Psoas muscle (tissue), 7 donors: ENCODE measurements at regions not wholly inside any gene's neighbourhood (a gene's known extent, or its start where the extent isn't known, plus 50 kb on each side); places are given as distances from the start of the nearest gene placed in this dataset.

ENCODE experiments used
- ATAC-seq, 4 donors: fragments of 200-7000 bp; cut with Tn5 transposase; one replicate each; pipeline ENCODE4 v1.9.1; 2020; ENCODE audit warnings: moderate library complexity in 3 of 4, mild to moderate bottlenecking in 2 of 4
- DNase-seq, 2 donors: peaks; one replicate each; pipeline ENCODE4 v3.0.0-alpha.2; 2020
- H3K27ac ChIP-seq: fragments of 200-600 bp; one replicate; pipeline ENCODE4 v1.8.0; 2022
- H3K27me3 ChIP-seq, 3 donors: fragments of 200-600 bp in 1 of 3; one replicate each; pipeline versions ENCODE4 v1.6.1 to v1.8.0; 2013 to 2022; ENCODE audit warnings: low read length in 2 of 3, mild to moderate bottlenecking in 2 of 3, moderate library complexity in 1 of 3; ENCODE audit not compliant: insufficient read depth in 3 of 3
- H3K36me3 ChIP-seq, 2 donors: fragments of 200-600 bp in 1 of 2; one replicate each; pipeline versions ENCODE4 v1.6.1 to v1.8.0; 2013 to 2022; ENCODE audit warnings: low read depth in 1 of 2, mild to moderate bottlenecking in 1 of 2, moderate library complexity in 1 of 2; ENCODE audit not compliant: insufficient read depth in 1 of 2
- H3K4me1 ChIP-seq: fragments of 200-600 bp; one replicate; pipeline ENCODE4 v1.8.0; 2022
- H3K4me3 ChIP-seq: fragments of 200-600 bp; one replicate; pipeline ENCODE4 v1.8.0; 2022; ENCODE audit warnings: mild to moderate bottlenecking
- H3K9me3 ChIP-seq: fragments of 200-600 bp; one replicate; pipeline ENCODE4 v1.8.0; 2022
- CTCF ChIP-seq: fragments of 200-600 bp; IDR thresholded peaks from one replicate; pipeline ENCODE4 v1.8.0; 2022; ENCODE audit warnings: antibody characterized with exemption
- WGBS, 3 donors: extraction: QIAGEN DNeasy Blood & Tissue Kit; methylation state at CpG; one replicate each; pipeline versions ENCODE4 v1.1.6 to v1.1.7; 2013; 5-methylcytosine and 5-hydroxymethylcytosine counted together
- intact Hi-C, 2 donors: fragments of 100-400 bp; cut with DNase I; formaldehyde crosslinking; loops; one replicate each; pipeline versions ENCODE4 v1.11.0 to v1.14.2; 2022
- donor health status: healthy with polysubstance abuse.
- donor health status: DM: no; HTN: no; CAD: no; lungs with moderate emphysema.
- donor health status: Bipolar disorder and iron deficiency.
- donor health status: healthy.
- donor health status: DM: yes; HTN: yes; CAD: no.
- donor health status: DM: no; HTN: no; CAD: no.
- donor health status: DM: yes; HTN: yes; CAD: no.

GRCh38 chr2:200039724-200040650 is 84.6 kb downstream of the MAIP1 start:
- Histone ChIP-seq H3K27ac (no peak overlapping the region), H3K4me1 (no peaks in the 10 kb centered on the region), H3K4me3 (no peak overlapping the region), H3K9me3 (peaks cover 4% of the 10 kb centered on the region), H3K27me3 (no peaks in the 10 kb centered on the region), H3K36me3 (no peaks in the 10 kb centered on the region)
- DNase-seq (no peak), ATAC-seq (no peak)
- WGBS, 3 donors, result 44 to 50% (median 50%) methylated on average over 7 of the region's 7 CpGs
- intact Hi-C loops, result no loop called here
- no peak for TF ChIP-seq CTCF

GRCh38 chr2:200040831-200041230 is 85.4 kb downstream of the MAIP1 start:
- H3K27me3 ChIP-seq, result no peaks in the 10 kb centered on the region
- no peak overlapping the region for H3K4me3 ChIP-seq
- 69 to 87% (median 84%) methylated on average over 2 of the region's 2 CpGs for WGBS, 3 donors
- intact Hi-C loops, result no loop called here
- no peak for TF ChIP-seq CTCF
- H3K9me3 ChIP-seq, result peaks cover 4% of the 10 kb centered on the region
- ATAC-seq (no peak), DNase-seq (no peak)
- H3K4me1 ChIP-seq, result no peaks in the 10 kb centered on the region
- no peaks in the 10 kb centered on the region for H3K36me3 ChIP-seq
- H3K27ac ChIP-seq, result no peak overlapping the region

GRCh38 chr2:200041639-200042038 is 86.3 kb downstream of the MAIP1 start:
- TF ChIP-seq CTCF, result no peak
- no peaks in the 10 kb centered on the region for H3K27me3 ChIP-seq
- ATAC-seq (no peak), DNase-seq (no peak)
- no peaks in the 10 kb centered on the region for H3K36me3 ChIP-seq
- no peak overlapping the region for H3K27ac ChIP-seq
- intact Hi-C loops, result no loop called here
- 97 to 98% (median 98%) methylated on average over 2 of the region's 2 CpGs for WGBS, 3 donors
- H3K4me1 ChIP-seq, result no peaks in the 10 kb centered on the region
- no peak overlapping the region for H3K4me3 ChIP-seq
- peaks cover 4% of the 10 kb centered on the region for H3K9me3 ChIP-seq

GRCh38 chr2:200042102-200042735 is 86.8 kb downstream of the MAIP1 start:
- H3K4me1 ChIP-seq, result no peaks in the 10 kb centered on the region
- H3K27ac ChIP-seq, result no peak overlapping the region
- ATAC-seq, result no peak
- peaks cover 4% of the 10 kb centered on the region for H3K9me3 ChIP-seq
- DNase-seq, result no peak
- H3K27me3 ChIP-seq, result no peaks in the 10 kb centered on the region
- intact Hi-C loops, result no loop called here
- H3K36me3 ChIP-seq, result no peaks in the 10 kb centered on the region
- no peak overlapping the region for H3K4me3 ChIP-seq
- TF ChIP-seq CTCF, result no peak
